Astrocyte (in vitro differentiated cells and primary cell): ENCODE measurements at regions not wholly inside any gene's neighbourhood (a gene's known extent, or its start where the extent isn't known, plus 50 kb on each side); places are given as distances from the start of the nearest gene placed in this dataset.

Source experiments
- DNase-seq: peaks from one replicate; pipeline ENCODE4 v3.0.0-alpha.2; 2010; ENCODE audit warnings: low read depth
- FAIRE-seq: peaks from 2 replicates; lab custom pipeline; 2011; peaks lifted over from hg19 to GRCh38; lab: Jason Lieb, UNC
- H2AFZ ChIP-seq: 2 replicates; pipeline ENCODE4 v1.6.0; 2012; ENCODE audit warnings: low read depth, low read length, inconsistent platforms
- H3K27ac ChIP-seq: 2 replicates; pipeline ENCODE4 v1.5.1; 2011; ENCODE audit warnings: low read depth, low read length, inconsistent platforms
- H3K27me3 ChIP-seq: 2 replicates; pipeline ENCODE4 v1.6.0; 2011; ENCODE audit warnings: low read length, inconsistent platforms; ENCODE audit not compliant: insufficient read depth
- H3K36me3 ChIP-seq: 2 replicates; pipeline ENCODE4 v1.5.1; 2011; ENCODE audit warnings: low read length, inconsistent platforms; ENCODE audit not compliant: insufficient read depth
- H3K4me1 ChIP-seq: 2 replicates; pipeline ENCODE4 v1.5.1; 2011; ENCODE audit warnings: low read length, inconsistent platforms; ENCODE audit not compliant: insufficient read depth
- H3K4me2 ChIP-seq: 2 replicates; pipeline ENCODE4 v1.6.0; 2012; ENCODE audit warnings: low read length, inconsistent platforms
- H3K4me3 ChIP-seq: 2 replicates; pipeline ENCODE4 v1.5.1; 2011; ENCODE audit warnings: low read depth, mild to moderate bottlenecking, low read length, inconsistent platforms; ENCODE audit not compliant: insufficient read depth
- H3K79me2 ChIP-seq: 2 replicates; pipeline ENCODE4 v1.6.0; 2012; ENCODE audit warnings: mild to moderate bottlenecking, low read length, inconsistent platforms; ENCODE audit not compliant: insufficient read depth
- H3K9ac ChIP-seq: 2 replicates; pipeline ENCODE4 v1.6.0; 2012; ENCODE audit warnings: mild to moderate bottlenecking, low read length, inconsistent platforms
- H3K9me3 ChIP-seq: 2 replicates; pipeline ENCODE4 v1.5.1; 2012; ENCODE audit warnings: low read depth, mild to moderate bottlenecking, low read length, inconsistent platforms; ENCODE audit not compliant: insufficient read depth
- H4K20me1 ChIP-seq: 2 replicates; pipeline ENCODE4 v1.6.0; 2012; ENCODE audit warnings: low read length, inconsistent platforms; ENCODE audit not compliant: insufficient read depth
- H3K27ac Mint-ChIP-seq: one replicate; pipeline ENCODE4 v1.8.0; 2021; ENCODE audit warnings: mild to moderate bottlenecking, mixed read lengths; ENCODE audit not compliant: unreplicated experiment
- H3K27me3 Mint-ChIP-seq: one replicate; pipeline ENCODE4 v1.8.0; 2021; ENCODE audit warnings: low read depth, mixed read lengths; ENCODE audit not compliant: unreplicated experiment
- H3K36me3 Mint-ChIP-seq: one replicate; pipeline ENCODE4 v1.8.0; 2021; ENCODE audit warnings: low read depth, mixed read lengths; ENCODE audit not compliant: unreplicated experiment
- H3K4me1 Mint-ChIP-seq: one replicate; pipeline ENCODE4 v1.8.0; 2021; ENCODE audit warnings: low read depth, mixed read lengths; ENCODE audit not compliant: unreplicated experiment
- H3K4me3 Mint-ChIP-seq: one replicate; pipeline ENCODE4 v1.8.0; 2021; ENCODE audit warnings: mild to moderate bottlenecking, moderate library complexity, mixed read lengths; ENCODE audit not compliant: unreplicated experiment
- H3K9me3 Mint-ChIP-seq: one replicate; pipeline ENCODE4 v1.8.0; 2021; ENCODE audit warnings: mild to moderate bottlenecking, mixed read lengths; ENCODE audit not compliant: unreplicated experiment
- CTCF ChIP-seq: IDR thresholded peaks from 2 replicates; pipeline ENCODE4 v1.5.1; 2011; ENCODE audit warnings: low read depth, mild to moderate bottlenecking, inconsistent platforms, low read length, moderate library complexity; ENCODE audit not compliant: insufficient read depth
- EZH2 ChIP-seq: IDR thresholded peaks from 2 replicates; pipeline ENCODE4 v1.6.1; 2012; ENCODE audit warnings: mild to moderate bottlenecking, low read length, inconsistent platforms; ENCODE audit not compliant: insufficient read depth

GRCh38 chr20:51084593-51085377 is 61.9 kb upstream of the KCNG1 start:
- H4K20me1 ChIP-seq: no peaks in the 10 kb centered on the region
- H3K36me3 ChIP-seq: no peaks in the 10 kb centered on the region
- no peaks in the 10 kb centered on the region for H3K4me1 ChIP-seq
- no peak overlapping the region for H3K27ac Mint-ChIP-seq
- no peak for FAIRE-seq
- H3K4me3 ChIP-seq: no peak overlapping the region
- H3K9me3 ChIP-seq: no peaks in the 10 kb centered on the region
- DNase-seq: no peak
- H3K27ac ChIP-seq: no peak overlapping the region
- H3K9me3 Mint-ChIP-seq: no peaks in the 10 kb centered on the region
- H3K27me3 ChIP-seq: peaks cover 67% of the 10 kb centered on the region
- peaks cover 57% of the 10 kb centered on the region for H3K27me3 Mint-ChIP-seq
- no peak overlapping the region for H3K4me2 ChIP-seq
- TF ChIP-seq EZH2 (no peak), CTCF (no peak)
- no peaks in the 10 kb centered on the region for H3K4me1 Mint-ChIP-seq
- H3K36me3 Mint-ChIP-seq: no peaks in the 10 kb centered on the region
- H3K4me3 Mint-ChIP-seq: no peak overlapping the region
- H2AFZ ChIP-seq: no peak overlapping the region
- no peaks in the 10 kb centered on the region for H3K79me2 ChIP-seq
- H3K9ac ChIP-seq: no peak overlapping the region

- Mint-ChIP-seq H3K4me3 (no peak overlapping the region), H3K27ac (no peak overlapping the region), H3K9me3 (no peaks in the 10 kb centered on the region), H3K4me1 (no peaks in the 10 kb centered on the region), H3K36me3 (no peaks in the 10 kb centered on the region), H3K27me3 (peaks cover 64% of the 10 kb centered on the region)
- Histone ChIP-seq H3K4me3 (no peak overlapping the region), H3K4me1 (no peaks in the 10 kb centered on the region), H3K79me2 (no peaks in the 10 kb centered on the region), H3K9ac (no peak overlapping the region), H4K20me1 (no peaks in the 10 kb centered on the region), H2AFZ (no peak overlapping the region), H3K36me3 (no peaks in the 10 kb centered on the region), H3K27ac (no peak overlapping the region), H3K4me2 (no peak overlapping the region), H3K9me3 (no peaks in the 10 kb centered on the region), H3K27me3 (peaks cover 70% of the 10 kb centered on the region)
- TF ChIP-seq CTCF (no peak), EZH2 (no peak)
- FAIRE-seq (no peak), DNase-seq (no peak)
Measured at GRCh38 chr20:51083447-51083846, 60.5 kb upstream of the KCNG1 start.

GRCh38 chr20:51082988-51083387 is 60.1 kb upstream of the KCNG1 start:
- H3K4me1 Mint-ChIP-seq: no peaks in the 10 kb centered on the region
- no peak overlapping the region for H3K27ac Mint-ChIP-seq
- no peak for FAIRE-seq
- no peak overlapping the region for H3K9ac ChIP-seq
- no peak overlapping the region for H2AFZ ChIP-seq
- no peaks in the 10 kb centered on the region for H3K36me3 ChIP-seq
- no peaks in the 10 kb centered on the region for H3K9me3 Mint-ChIP-seq
- no peaks in the 10 kb centered on the region for H3K9me3 ChIP-seq
- no peak for TF ChIP-seq EZH2
- no peaks in the 10 kb centered on the region for H3K79me2 ChIP-seq
- H3K36me3 Mint-ChIP-seq: no peaks in the 10 kb centered on the region
- no peak overlapping the region for H3K4me2 ChIP-seq
- H3K4me1 ChIP-seq: no peaks in the 10 kb centered on the region
- H3K27me3 Mint-ChIP-seq: peaks cover 66% of the 10 kb centered on the region
- no peak overlapping the region for H3K4me3 ChIP-seq
- no peaks in the 10 kb centered on the region for H4K20me1 ChIP-seq
- no peak overlapping the region for H3K4me3 Mint-ChIP-seq
- DNase-seq: no peak
- H3K27me3 ChIP-seq: peaks cover 70% of the 10 kb centered on the region
- no peak overlapping the region for H3K27ac ChIP-seq
